Caco-2 (cell line): ENCODE measurements at regions not wholly inside any gene's neighbourhood (a gene's known extent, or its start where the extent isn't known, plus 50 kb on each side); places are given as distances from the start of the nearest gene placed in this dataset.

ENCODE experiments used
- BruUV-seq: library from RNA; stranded (reverse); fragments of 400-500 nt; replicated peaks from 2 replicates; lab custom pipeline; 2021; lab: Mats Ljungman, UMichigan
- CTCF ChIA-PET: fragments of 300-600 bp; sonication (Branson Sonifier 250); formaldehyde crosslinking; loops from one replicate; lab custom pipeline; 2022; ENCODE audit warnings: antibody characterized with exemption; lab: Charles Lee
- POLR2A ChIA-PET: fragments of 300-600 bp; sonication (Branson Sonifier 250); formaldehyde crosslinking; loops from one replicate; lab custom pipeline; 2022; ENCODE audit warnings: antibody characterized with exemption; lab: Charles Lee
- DNase-seq, 2 experiments: peaks; one replicate each; pipeline versions ENCODE4 v3.0.0 to v3.0.0-alpha.2; 2020 to 2022
- H3K27me3 ChIP-seq: replicated peaks from 2 replicates; pipeline ENCODE4 v1.6.0; 2011; ENCODE audit warnings: low read length; ENCODE audit not compliant: control insufficient read depth, insufficient read depth
- H3K36me3 ChIP-seq: 2 replicates; pipeline ENCODE4 v1.5.1; 2011; ENCODE audit warnings: low read length; ENCODE audit not compliant: control insufficient read depth, insufficient read depth
- H3K4me1 ChIP-seq: fragments of 250-450 bp; sonication (Bioruptor Pico); 2 replicates; pipeline ENCODE4 v1.5.1; 2020; ENCODE audit warnings: mild to moderate bottlenecking
- H3K4me3 ChIP-seq: 2 replicates; pipeline ENCODE4 v1.5.1; 2011; ENCODE audit warnings: low read depth, mild to moderate bottlenecking, control low read depth, low read length
- H3K9me3 ChIP-seq: fragments of 250-450 bp; sonication (Bioruptor Pico); 2 replicates; pipeline ENCODE4 v1.5.1; 2020; ENCODE audit warnings: mild to moderate bottlenecking, moderate library complexity
- H3K27ac Mint-ChIP-seq: one replicate; pipeline ENCODE4 v1.8.0; 2022; ENCODE audit warnings: mixed read lengths; ENCODE audit not compliant: unreplicated experiment
- H3K27me3 Mint-ChIP-seq: one replicate; pipeline ENCODE4 v1.8.0; 2022; ENCODE audit warnings: mixed read lengths; ENCODE audit not compliant: insufficient read depth, unreplicated experiment
- H3K36me3 Mint-ChIP-seq: one replicate; pipeline ENCODE4 v1.8.0; 2022; ENCODE audit warnings: mild to moderate bottlenecking, mixed read lengths; ENCODE audit not compliant: insufficient read depth, unreplicated experiment
- H3K4me1 Mint-ChIP-seq: one replicate; pipeline ENCODE4 v1.8.0; 2022; ENCODE audit warnings: low read depth, mixed read lengths; ENCODE audit not compliant: unreplicated experiment
- H3K4me3 Mint-ChIP-seq: one replicate; pipeline ENCODE4 v1.8.0; 2022; ENCODE audit warnings: mild to moderate bottlenecking, moderate library complexity, mixed read lengths; ENCODE audit not compliant: unreplicated experiment
- H3K9me3 Mint-ChIP-seq: one replicate; pipeline ENCODE4 v1.8.0; 2022; ENCODE audit warnings: mixed read lengths; ENCODE audit not compliant: unreplicated experiment
- intact Hi-C: fragments of 100-400 bp; cut with micrococcal nuclease; formaldehyde crosslinking; loops from one replicate; pipeline ENCODE4 v1.10.0; 2022; ENCODE audit not compliant: unreplicated experiment
- TF ChIP-seq, protein P1 (sequence below), 2 experiments: fragments of 200-600 bp in 1 of 2; IDR thresholded peaks; 1 replicate in 1 of 2; 2 replicates in 1 of 2; pipeline versions ENCODE4 v1.5.1 to v1.8.0; 2011 to 2022; ENCODE audit warnings: antibody characterized with exemption in 1 of 2, control low read depth in 1 of 2, inconsistent platforms in 1 of 2, low read depth in 1 of 2, low read length in 1 of 2, mild to moderate bottlenecking in 1 of 2, moderate library complexity in 1 of 2; ENCODE audit not compliant: insufficient read depth in 1 of 2, severe bottlenecking in 1 of 2, unreplicated experiment in 1 of 2

- H3K4me3 ChIP-seq: no peak overlapping the region
- intact Hi-C loops: no loop called here
- no peak overlapping the region for H3K27ac Mint-ChIP-seq
Observed at GRCh38 chr2:76280686-76281085, 570.0 kb upstream of the GCFC2 start.

DNA sequence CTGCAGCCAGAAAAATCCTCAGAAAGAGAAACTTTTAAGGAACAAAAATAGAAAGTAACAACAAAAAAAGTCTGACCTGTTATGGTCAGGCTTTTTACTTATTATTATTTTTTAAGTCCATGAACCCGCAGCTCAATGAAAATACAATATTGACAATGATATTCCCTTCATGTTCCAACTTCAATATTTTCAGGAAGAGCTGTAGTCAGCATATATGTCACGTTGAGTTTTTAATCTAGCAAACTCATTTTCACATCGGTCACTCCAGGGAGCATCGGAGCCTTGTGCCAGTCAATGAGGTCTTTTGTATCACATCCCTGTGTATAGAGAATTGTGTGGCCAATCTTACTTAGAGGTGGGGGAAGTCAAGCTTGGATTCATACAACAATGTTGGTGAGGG, 568.4 kb upstream of the GCFC2 start:
- H3K36me3 ChIP-seq: no peaks in the 10 kb centered on the region
- Mint-ChIP-seq H3K9me3 (no peaks in the 10 kb centered on the region), H3K27me3 (no peaks in the 10 kb centered on the region), H3K36me3 (no peaks in the 10 kb centered on the region), H3K4me1 (no peaks in the 10 kb centered on the region), H3K4me3 (no peak overlapping the region), H3K27ac (no peak overlapping the region)
- H3K4me3 ChIP-seq: no peak overlapping the region
- no peaks in the 10 kb centered on the region for H3K4me1 ChIP-seq
- no peaks in the 10 kb centered on the region for H3K27me3 ChIP-seq
- POLR2A ChIA-PET: no interaction called here
- BruUV-seq: no TSS peak
- TF ChIP-seq, protein P1, sequence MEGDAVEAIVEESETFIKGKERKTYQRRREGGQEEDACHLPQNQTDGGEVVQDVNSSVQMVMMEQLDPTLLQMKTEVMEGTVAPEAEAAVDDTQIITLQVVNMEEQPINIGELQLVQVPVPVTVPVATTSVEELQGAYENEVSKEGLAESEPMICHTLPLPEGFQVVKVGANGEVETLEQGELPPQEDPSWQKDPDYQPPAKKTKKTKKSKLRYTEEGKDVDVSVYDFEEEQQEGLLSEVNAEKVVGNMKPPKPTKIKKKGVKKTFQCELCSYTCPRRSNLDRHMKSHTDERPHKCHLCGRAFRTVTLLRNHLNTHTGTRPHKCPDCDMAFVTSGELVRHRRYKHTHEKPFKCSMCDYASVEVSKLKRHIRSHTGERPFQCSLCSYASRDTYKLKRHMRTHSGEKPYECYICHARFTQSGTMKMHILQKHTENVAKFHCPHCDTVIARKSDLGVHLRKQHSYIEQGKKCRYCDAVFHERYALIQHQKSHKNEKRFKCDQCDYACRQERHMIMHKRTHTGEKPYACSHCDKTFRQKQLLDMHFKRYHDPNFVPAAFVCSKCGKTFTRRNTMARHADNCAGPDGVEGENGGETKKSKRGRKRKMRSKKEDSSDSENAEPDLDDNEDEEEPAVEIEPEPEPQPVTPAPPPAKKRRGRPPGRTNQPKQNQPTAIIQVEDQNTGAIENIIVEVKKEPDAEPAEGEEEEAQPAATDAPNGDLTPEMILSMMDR (IDR thresholded peaks at IDR 0.05; ENCODE audit: insufficient read depth in 1 of 2, low read depth in 1 of 2, low read length in 1 of 2, severe bottlenecking in 1 of 2, unreplicated experiment in 1 of 2): no peak
- intact Hi-C loops: no loop called here
- DNase-seq: no peak
- no peaks in the 10 kb centered on the region for H3K9me3 ChIP-seq
- CTCF ChIA-PET: no interaction called here

More at GRCh38 chr2:76280686-76281085, 570.0 kb upstream of the GCFC2 start:
- no peak for DNase-seq
- ChIA-PET POLR2A (no interaction called here), CTCF (no interaction called here)
- no TSS peak for BruUV-seq
- H3K9me3 Mint-ChIP-seq: no peaks in the 10 kb centered on the region
- Histone ChIP-seq H3K36me3 (no peaks in the 10 kb centered on the region), H3K27me3 (no peaks in the 10 kb centered on the region; the same call in 1 of the 2 replicates), H3K4me1 (no peaks in the 10 kb centered on the region), H3K9me3 (no peaks in the 10 kb centered on the region)
- no peaks in the 10 kb centered on the region for H3K27me3 Mint-ChIP-seq
- no peaks in the 10 kb centered on the region for H3K4me1 Mint-ChIP-seq
- no peak overlapping the region for H3K4me3 Mint-ChIP-seq
- TF ChIP-seq, protein P1 (IDR thresholded peaks at IDR 0.05; ENCODE audit: insufficient read depth in 1 of 2, low read depth in 1 of 2, low read length in 1 of 2, severe bottlenecking in 1 of 2, unreplicated experiment in 1 of 2): no peak
- no peaks in the 10 kb centered on the region for H3K36me3 Mint-ChIP-seq

- H3K9me3 ChIP-seq: no peaks in the 10 kb centered on the region
- no peak overlapping the region for H3K4me3 ChIP-seq
- H3K4me1 ChIP-seq: no peaks in the 10 kb centered on the region
- Mint-ChIP-seq H3K9me3 (no peaks in the 10 kb centered on the region), H3K4me3 (no peak overlapping the region), H3K27me3 (no peaks in the 10 kb centered on the region), H3K36me3 (no peaks in the 10 kb centered on the region), H3K4me1 (peaks cover under 1% of the 10 kb centered on the region), H3K27ac (no peak overlapping the region)
- BruUV-seq: no TSS peak
- CTCF ChIA-PET: no interaction called here
- DNase-seq: no peak
- POLR2A ChIA-PET: no interaction called here
- intact Hi-C loops: no loop called here
- TF ChIP-seq, protein P1 (IDR thresholded peaks at IDR 0.05; ENCODE audit: insufficient read depth in 1 of 2, low read depth in 1 of 2, low read length in 1 of 2, severe bottlenecking in 1 of 2, unreplicated experiment in 1 of 2): no peak
- no peaks in the 10 kb centered on the region for H3K27me3 ChIP-seq
- H3K36me3 ChIP-seq: no peaks in the 10 kb centered on the region
Observed at GRCh38 chr2:76275788-76276187, 565.1 kb upstream of the GCFC2 start.
